ENCODE measurements at regions not wholly inside any gene's neighbourhood (a gene's known extent, or its start where the extent isn't known, plus 50 kb on each side); places are given as distances from the start of the nearest gene placed in this dataset.

DNA sequence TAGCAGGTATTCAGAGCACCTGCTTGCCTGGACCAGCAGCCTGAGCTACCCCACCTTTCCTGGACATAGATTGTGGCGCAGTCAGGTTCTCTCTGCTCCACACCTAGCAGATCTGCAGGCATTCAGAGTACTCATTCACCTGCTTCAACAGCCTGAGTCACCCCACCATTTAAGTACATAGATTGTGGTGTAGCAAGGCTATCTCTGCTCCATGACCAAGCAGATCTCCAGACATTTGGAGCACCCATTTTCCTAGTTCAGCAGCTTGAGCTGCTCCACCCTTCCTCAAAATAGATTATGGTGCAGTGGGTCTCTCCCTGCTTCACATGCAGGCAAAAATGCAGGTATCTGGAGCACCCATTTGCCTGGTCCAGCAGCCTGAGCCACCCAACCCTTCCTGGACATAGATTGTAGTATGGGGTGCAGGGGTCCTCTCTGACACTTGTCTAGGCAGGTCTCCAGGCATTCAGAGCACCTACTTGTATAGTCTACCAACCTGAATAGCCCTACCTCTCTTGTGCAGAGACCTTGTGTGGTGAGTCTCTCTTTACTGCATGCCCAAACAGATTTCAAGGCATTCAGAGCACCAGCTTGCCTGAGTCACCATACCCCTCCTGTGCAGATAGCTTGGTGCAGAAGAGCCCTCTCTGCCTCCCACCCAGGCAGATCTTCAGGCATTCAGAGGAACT, 466.0 kb upstream of the THBS1 start:
- H3K36me3 ChIP-seq (ENCODE audit: control insufficient read depth in 2 of 4, insufficient read depth in 4 of 4, low read length in 3 of 4): no peaks in the 10 kb centered on the region
- H2AK5ac ChIP-seq (ENCODE audit: low read depth, low read length): no peak overlapping the region
- H3K23me2 ChIP-seq (ENCODE audit: low read depth, low read length): no peaks in the 10 kb centered on the region
- H2BK20ac ChIP-seq (ENCODE audit: low read length): no peak overlapping the region
- no peak overlapping the region for H3K27ac ChIP-seq (ENCODE audit: low read depth, low read length)
- no peaks in the 10 kb centered on the region for H3K27me3 ChIP-seq (replicated peaks in 1 of 4; ENCODE audit: control insufficient read depth in 3 of 4, extremely low read depth in 1 of 4, insufficient read depth in 3 of 4, low read length in 3 of 4)
- H3K9ac ChIP-seq (replicated peaks in 1 of 4; ENCODE audit: extremely low read depth in 1 of 4, low read depth in 3 of 4, low read length in 3 of 4): no peak overlapping the region
- no peaks in the 10 kb centered on the region for H3K9me3 ChIP-seq (ENCODE audit: insufficient read depth in 2 of 2, low read depth in 1 of 2, low read length in 1 of 2)
- H3K14ac ChIP-seq (ENCODE audit: insufficient read length): no peak overlapping the region
- WGBS, 2 experiments (ENCODE audit: extremely low coverage in 1 of 2, insufficient coverage in 1 of 2, insufficient read length in 1 of 2, insufficient replicate concordance in 2 of 2, low coverage in 1 of 2, low lambda C conversion rate in 2 of 2, missing lambda C conversion rate in 1 of 2): 100% methylated on average over 1 of the region's 1 CpG; no CpG with 5 or more reads in 1 of the 2 experiments
- no peak for DNase-seq (ENCODE audit: low read depth in 1 of 2, low spot score in 2 of 2)
- no peak overlapping the region for H3K23ac ChIP-seq (ENCODE audit: insufficient read length)
- no peak overlapping the region; the same call in 1 of the 2 replicates for H4K8ac ChIP-seq (ENCODE audit: extremely low read depth, insufficient read depth, low read length)
- ChIA-PET CTCF (ENCODE audit: partially characterized antibody) (interaction anchor here (1.3 kb wide), 1 partner anchor 10 kb away, joined by 6 read pairs; no protein-coding TSS in a partner anchor), POLR2A (ENCODE audit: partially characterized antibody) (interaction anchor here (1.4 kb wide), 1 partner anchor 466 kb away, joined by 3 read pairs; the partner anchor contains the start of gene THBS1)
- no peak overlapping the region for H3K4me2 ChIP-seq (ENCODE audit: insufficient read depth in 1 of 2, low read depth in 2 of 2, low read length in 2 of 2)
- H3K4me1 ChIP-seq (replicated peaks in 1 of 4; ENCODE audit: control insufficient read depth in 3 of 4, insufficient read depth in 4 of 4, low read length in 3 of 4): no peaks in the 10 kb centered on the region
- H2BK12ac ChIP-seq (ENCODE audit: low read depth, low read length): no peak overlapping the region
- H4K20me1 ChIP-seq (replicated peaks in 1 of 2; ENCODE audit: control insufficient read depth in 1 of 2, insufficient read depth in 2 of 2, low read length in 2 of 2): no peaks in the 10 kb centered on the region
- H4K5ac ChIP-seq (ENCODE audit: insufficient read length, low read depth, low read length): no peak overlapping the region
- H2BK120ac ChIP-seq (replicated peaks; ENCODE audit: low read depth, low read length): no peak overlapping the region
- no peak overlapping the region for H3K4ac ChIP-seq (replicated peaks; ENCODE audit: insufficient read length, low read depth, low read length)
- H3K79me2 ChIP-seq (ENCODE audit: control insufficient read depth in 1 of 2, insufficient read depth in 2 of 2, low read length in 2 of 2): no peaks in the 10 kb centered on the region
- H2BK15ac ChIP-seq (ENCODE audit: low read length): no peak overlapping the region
- H2BK5ac ChIP-seq (ENCODE audit: low read depth, low read length): no peak overlapping the region
- H3K18ac ChIP-seq (ENCODE audit: extremely low read depth, low read length): no peak overlapping the region
- no peak overlapping the region for H4K91ac ChIP-seq (replicated peaks; ENCODE audit: insufficient read length, low read length)
- no peak overlapping the region for H3K4me3 ChIP-seq (ENCODE audit: extremely low read depth in 1 of 4, insufficient read depth in 2 of 4, low read depth in 3 of 4, low read length in 4 of 4)
- H3K56ac ChIP-seq (replicated peaks; ENCODE audit: insufficient read length, low read depth, low read length): no peak overlapping the region
- FAIRE-seq: no peak
- no peaks in the 10 kb centered on the region for H3K79me1 ChIP-seq (ENCODE audit: low read depth, low read length)
- no peak overlapping the region for H2AFZ ChIP-seq (ENCODE audit: low read length)
- no peak for TF ChIP-seq POLR2AphosphoS5 (IDR thresholded peaks at IDR 0.05; ENCODE audit: low read depth, low read length)
- no peak for TF ChIP-seq POLR2A (IDR thresholded peaks at IDR 0.05; ENCODE audit: control extremely low read depth in 1 of 2, low read depth in 2 of 2, low read length in 2 of 2)
- no peak for TF ChIP-seq TCF12 (IDR thresholded peaks at IDR 0.05; ENCODE audit: low read depth, low read length)
- no peak for TF ChIP-seq SRF (IDR thresholded peaks at IDR 0.05; ENCODE audit: low read depth, low read length)
- TF ChIP-seq SAP30 (IDR thresholded peaks at IDR 0.05; ENCODE audit: insufficient read depth, insufficient replicate concordance, low read length): no peak
- TF ChIP-seq SP1 (IDR thresholded peaks at IDR 0.05; ENCODE audit: low read depth, low read length): no peak
- TF ChIP-seq RBBP5 (IDR thresholded peaks at IDR 0.05; ENCODE audit: borderline replicate concordance, low read depth, low read length): no peak
- no peak for TF ChIP-seq CBX8 (IDR thresholded peaks at IDR 0.05; ENCODE audit: borderline replicate concordance, low read depth, low read length)
- TF ChIP-seq GTF2F1 (IDR thresholded peaks at IDR 0.05; ENCODE audit: borderline replicate concordance, low read depth, low read length): no peak
- TF ChIP-seq PHF8 (conservative IDR thresholded peaks at IDR 0.05; ENCODE audit: low read depth, low read length): no peak
- no peak for TF ChIP-seq SIN3A (conservative IDR thresholded peaks at IDR 0.05 in 1 of 2, IDR thresholded peaks at IDR 0.05 in 1 of 2; ENCODE audit: low read depth in 1 of 2, low read length in 2 of 2)
- TF ChIP-seq EGR1 (IDR thresholded peaks at IDR 0.05; ENCODE audit: borderline replicate concordance, low read depth, low read length): no peak
- no peak for TF ChIP-seq HDAC2 (IDR thresholded peaks at IDR 0.05; ENCODE audit: borderline replicate concordance in 1 of 2, low read depth in 2 of 2, low read length in 2 of 2)
